A673 (cell line): ENCODE measurements at regions not wholly inside any gene's neighbourhood (a gene's known extent, or its start where the extent isn't known, plus 50 kb on each side); places are given as distances from the start of the nearest gene placed in this dataset.

Experiments used
- BruUV-seq: library from RNA; stranded (reverse); fragments of 400-500 nt; replicated peaks from 2 replicates; lab custom pipeline; 2021; lab: Mats Ljungman, UMichigan
- CTCF ChIA-PET: fragments of 300-600 bp; sonication (Branson Sonifier 250); formaldehyde crosslinking; loops from one replicate; lab custom pipeline; 2022; ENCODE audit warnings: antibody characterized with exemption; lab: Charles Lee
- POLR2A ChIA-PET: fragments of 300-600 bp; sonication (Branson Sonifier 250); formaldehyde crosslinking; loops from one replicate; lab custom pipeline; 2022; ENCODE audit warnings: antibody characterized with exemption; ENCODE audit not compliant: low non-redundant PET; lab: Charles Lee
- DNase-seq: peaks from one replicate; pipeline ENCODE4 v3.0.0-alpha.2; 2015; ENCODE audit warnings: low spot score
- H3K27ac ChIP-seq: fragments of 200-600 bp; sonication (generic); 2 replicates; pipeline ENCODE4 v1.5.1; 2016; ENCODE audit warnings: mixed run types, low read depth, mild to moderate bottlenecking, mixed read lengths, antibody characterized with exemption, low read length; ENCODE audit not compliant: poor library complexity, severe bottlenecking
- H3K27me3 ChIP-seq: fragments of 200-600 bp; sonication (generic); replicated peaks from 2 replicates; pipeline ENCODE4 v1.6.1; 2017; ENCODE audit warnings: mixed run types, low read depth, mild to moderate bottlenecking, mixed read lengths, antibody characterized with exemption, low read length; ENCODE audit not compliant: insufficient read depth, poor library complexity
- H3K36me3 ChIP-seq: fragments of 200-600 bp; sonication (generic); 2 replicates; pipeline ENCODE4 v1.6.1; 2016; ENCODE audit warnings: mixed run types, mild to moderate bottlenecking, mixed read lengths, antibody characterized with exemption, low read length; ENCODE audit not compliant: insufficient read depth, poor library complexity, severe bottlenecking
- H3K4me1 ChIP-seq: fragments of 200-600 bp; sonication (generic); 2 replicates; pipeline ENCODE4 v1.6.1; 2017; ENCODE audit warnings: mixed run types, mild to moderate bottlenecking, mixed read lengths, antibody characterized with exemption, low read length; ENCODE audit not compliant: insufficient read depth, poor library complexity, severe bottlenecking
- H3K4me3 ChIP-seq: fragments of 200-600 bp; sonication (generic); 2 replicates; pipeline ENCODE4 v1.5.1; 2016; ENCODE audit warnings: low read depth, mixed run types, mild to moderate bottlenecking, mixed read lengths, low read length; ENCODE audit not compliant: poor library complexity, severe bottlenecking
- H3K9me3 ChIP-seq: fragments of 200-600 bp; sonication (generic); 2 replicates; pipeline ENCODE4 v1.6.1; 2016; ENCODE audit warnings: mixed run types, low read depth, mild to moderate bottlenecking, mixed read lengths, antibody characterized with exemption, low read length; ENCODE audit not compliant: poor library complexity, severe bottlenecking
- CTCF ChIP-seq: fragments of 300-800, 200-600 bp; sonication (generic); conservative IDR thresholded peaks from 2 replicates; pipeline ENCODE4 v1.5.1; 2017; ENCODE audit warnings: low read depth, mild to moderate bottlenecking, antibody characterized with exemption, low read length, moderate library complexity, mixed read lengths
- EZH2 ChIP-seq: fragments of 200-600 bp; sonication (generic); IDR thresholded peaks from 2 replicates; pipeline ENCODE4 v1.6.1; 2017; ENCODE audit warnings: borderline replicate concordance, low read depth, mild to moderate bottlenecking, mixed read lengths, antibody characterized with exemption, low read length; ENCODE audit not compliant: poor library complexity, severe bottlenecking
- intact Hi-C: fragments of 100-400 bp; cut with micrococcal nuclease; formaldehyde crosslinking; loops from one replicate; pipeline ENCODE4 v1.10.0; 2022; ENCODE audit not compliant: unreplicated experiment

- DNase-seq = no peak
- intact Hi-C loops = no loop called here
- TF ChIP-seq CTCF (no peak), EZH2 (no peak)
- no peak overlapping the region for H3K27ac ChIP-seq
- H3K4me3 ChIP-seq = no peak overlapping the region
- no peaks in the 10 kb centered on the region for H3K27me3 ChIP-seq
- H3K36me3 ChIP-seq = no peaks in the 10 kb centered on the region
- H3K4me1 ChIP-seq = no peaks in the 10 kb centered on the region
- H3K9me3 ChIP-seq = no peaks in the 10 kb centered on the region
- ChIA-PET CTCF (interaction anchor here (0.6 kb wide), 1 partner anchor 20 kb away, joined by 3 read pairs; no protein-coding TSS in a partner anchor), POLR2A (no interaction called here)
- BruUV-seq = no TSS peak
Measured at GRCh38 chr7:50207251-50207564, 97.3 kb upstream of the IKZF1 start.

GRCh38 chr7:50206453-50207250 lies 97.9 kb upstream of the IKZF1 start:
- no peak overlapping the region for H3K27ac ChIP-seq
- H3K4me3 ChIP-seq = no peak overlapping the region
- CTCF ChIA-PET = interaction anchor here (0.6 kb wide), 2 partner anchors 20 to 31 kb away, joined by 3 to 7 read pairs; no protein-coding TSS in a partner anchor
- no peaks in the 10 kb centered on the region for H3K9me3 ChIP-seq
- no peaks in the 10 kb centered on the region for H3K4me1 ChIP-seq
- no peaks in the 10 kb centered on the region for H3K36me3 ChIP-seq
- TF ChIP-seq EZH2 = no peak
- TF ChIP-seq CTCF = no peak
- peak; percentile 3 for DNase-seq
- intact Hi-C loops = no loop called here
- no peaks in the 10 kb centered on the region for H3K27me3 ChIP-seq
- BruUV-seq = no TSS peak
- POLR2A ChIA-PET = no interaction called here

DNA sequence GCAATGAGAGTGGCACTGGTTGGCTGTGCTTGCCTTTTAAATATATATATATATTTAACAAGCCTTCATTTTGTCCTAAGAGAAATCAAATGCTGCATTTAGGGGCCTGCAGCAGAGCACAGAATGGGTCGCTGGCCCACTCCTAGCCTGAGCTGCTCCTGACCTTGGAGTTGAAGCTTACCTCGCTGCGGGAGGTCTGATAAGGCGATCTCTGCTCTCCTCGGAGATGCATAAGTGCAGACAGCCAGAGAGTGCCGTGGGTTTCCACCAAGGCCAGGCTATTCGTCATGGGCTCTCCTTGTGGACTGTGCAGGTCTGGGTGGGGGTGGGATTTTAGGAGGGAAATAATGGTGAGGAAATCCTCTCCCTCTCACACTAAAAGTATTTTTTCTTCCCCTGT lies 99.5 kb upstream of the IKZF1 start:
- no peak for DNase-seq
- no peak overlapping the region for H3K4me3 ChIP-seq
- ChIA-PET POLR2A (no interaction called here), CTCF (interaction anchor here (0.6 to 1.4 kb wide), 6 partner anchors 23 to 293 kb away, joined by 3 to 13 read pairs (median 4); no protein-coding TSS in a partner anchor)
- TF ChIP-seq EZH2 (no peak), CTCF (no peak)
- BruUV-seq = no TSS peak
- H3K4me1 ChIP-seq = no peaks in the 10 kb centered on the region
- intact Hi-C loops = loop anchor here (1.0 kb wide), 2 partner anchors 164 to 213 kb away; no protein-coding TSS in a partner anchor
- H3K27ac ChIP-seq = no peak overlapping the region
- H3K9me3 ChIP-seq = no peaks in the 10 kb centered on the region
- H3K27me3 ChIP-seq = no peaks in the 10 kb centered on the region
- no peaks in the 10 kb centered on the region for H3K36me3 ChIP-seq
